ENCODE measurements at regions not wholly inside any gene's neighbourhood (a gene's known extent, or its start where the extent isn't known, plus 50 kb on each side); places are given as distances from the start of the nearest gene placed in this dataset.

DNA sequence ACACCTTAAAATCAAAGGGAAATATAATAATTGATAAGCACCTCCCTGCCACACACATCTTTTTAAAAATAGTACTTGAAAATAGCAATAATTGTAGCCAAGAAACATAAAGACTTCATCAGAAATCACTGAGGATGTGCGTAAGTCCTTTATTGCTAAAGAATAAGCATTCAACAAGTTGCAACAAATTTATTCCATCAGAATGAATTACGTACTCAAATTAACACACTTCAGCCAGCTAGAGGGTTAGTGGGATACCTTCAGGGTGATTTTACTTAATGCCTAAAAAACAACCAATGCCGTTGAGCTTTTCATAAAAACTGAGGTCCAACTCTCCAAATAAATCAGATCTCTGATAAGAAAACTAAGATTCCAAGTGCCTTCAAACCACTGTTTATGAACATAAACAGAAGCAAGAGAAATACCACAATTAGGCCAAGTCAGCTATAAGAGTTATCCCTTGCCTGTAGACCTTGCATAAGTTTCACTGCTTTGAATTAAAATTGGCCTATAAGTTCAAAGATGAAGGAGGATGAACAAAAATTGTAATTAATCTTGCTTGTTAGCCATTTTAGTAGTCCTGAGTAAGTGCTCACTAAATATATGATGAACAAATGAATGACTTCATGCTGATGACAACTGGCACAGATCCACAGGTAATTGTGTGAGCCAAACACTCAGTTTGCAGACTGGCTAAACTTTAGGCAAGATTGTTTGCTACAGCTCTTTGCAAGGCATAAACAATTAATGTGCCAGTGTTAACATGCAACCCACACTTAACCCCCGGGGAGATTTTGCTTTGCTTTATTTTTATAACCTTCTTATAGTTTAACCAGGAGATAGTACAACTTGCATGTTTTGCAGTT, 375.1 kb upstream of the THBS1 start:
- Histone ChIP-seq H2AFZ (ENCODE audit: low read depth, low read length) (no peak overlapping the region), H4K20me1 (ENCODE audit: insufficient read depth, low read length) (no peaks in the 10 kb centered on the region), H3K79me2 (ENCODE audit: insufficient read depth, low read length) (no peaks in the 10 kb centered on the region), H3K27me3 (ENCODE audit: insufficient read depth, low read length) (no peaks in the 10 kb centered on the region), H3K36me3 (ENCODE audit: insufficient read depth, low read length) (no peaks in the 10 kb centered on the region), H3K9me3 (ENCODE audit: insufficient read depth, low read depth, low read length) (no peaks in the 10 kb centered on the region), H3K4me2 (ENCODE audit: low read length) (no peak overlapping the region), H3K9ac (ENCODE audit: low read length) (no peak overlapping the region), H3K27ac (ENCODE audit: low read depth, low read length) (no peak overlapping the region), H3K4me1 (ENCODE audit: insufficient read depth, low read length) (no peaks in the 10 kb centered on the region), H3K4me3 (ENCODE audit: insufficient read depth, low read depth, low read length) (no peak overlapping the region)
- Mint-ChIP-seq H3K4me1 (ENCODE audit: low read depth, unreplicated experiment) (peaks cover 1% of the 10 kb centered on the region), H3K4me3 (ENCODE audit: unreplicated experiment) (no peak overlapping the region), H3K27ac (ENCODE audit: unreplicated experiment) (no peak overlapping the region), H3K27me3 (ENCODE audit: low read depth, unreplicated experiment) (no peaks in the 10 kb centered on the region), H3K36me3 (ENCODE audit: low read depth, unreplicated experiment) (peaks cover 2% of the 10 kb centered on the region), H3K9me3 (ENCODE audit: unreplicated experiment) (peaks cover 15% of the 10 kb centered on the region)
- FAIRE-seq = peak; percentile 43
- TF ChIP-seq EZH2 (IDR thresholded peaks at IDR 0.05; ENCODE audit: insufficient read depth, low read length) = no peak
- TF ChIP-seq, protein P1, sequence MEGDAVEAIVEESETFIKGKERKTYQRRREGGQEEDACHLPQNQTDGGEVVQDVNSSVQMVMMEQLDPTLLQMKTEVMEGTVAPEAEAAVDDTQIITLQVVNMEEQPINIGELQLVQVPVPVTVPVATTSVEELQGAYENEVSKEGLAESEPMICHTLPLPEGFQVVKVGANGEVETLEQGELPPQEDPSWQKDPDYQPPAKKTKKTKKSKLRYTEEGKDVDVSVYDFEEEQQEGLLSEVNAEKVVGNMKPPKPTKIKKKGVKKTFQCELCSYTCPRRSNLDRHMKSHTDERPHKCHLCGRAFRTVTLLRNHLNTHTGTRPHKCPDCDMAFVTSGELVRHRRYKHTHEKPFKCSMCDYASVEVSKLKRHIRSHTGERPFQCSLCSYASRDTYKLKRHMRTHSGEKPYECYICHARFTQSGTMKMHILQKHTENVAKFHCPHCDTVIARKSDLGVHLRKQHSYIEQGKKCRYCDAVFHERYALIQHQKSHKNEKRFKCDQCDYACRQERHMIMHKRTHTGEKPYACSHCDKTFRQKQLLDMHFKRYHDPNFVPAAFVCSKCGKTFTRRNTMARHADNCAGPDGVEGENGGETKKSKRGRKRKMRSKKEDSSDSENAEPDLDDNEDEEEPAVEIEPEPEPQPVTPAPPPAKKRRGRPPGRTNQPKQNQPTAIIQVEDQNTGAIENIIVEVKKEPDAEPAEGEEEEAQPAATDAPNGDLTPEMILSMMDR (IDR thresholded peaks at IDR 0.05; ENCODE audit: insufficient read depth, low read depth, low read length) = no peak
- no peak for DNase-seq (ENCODE audit: low read depth)

DNA sequence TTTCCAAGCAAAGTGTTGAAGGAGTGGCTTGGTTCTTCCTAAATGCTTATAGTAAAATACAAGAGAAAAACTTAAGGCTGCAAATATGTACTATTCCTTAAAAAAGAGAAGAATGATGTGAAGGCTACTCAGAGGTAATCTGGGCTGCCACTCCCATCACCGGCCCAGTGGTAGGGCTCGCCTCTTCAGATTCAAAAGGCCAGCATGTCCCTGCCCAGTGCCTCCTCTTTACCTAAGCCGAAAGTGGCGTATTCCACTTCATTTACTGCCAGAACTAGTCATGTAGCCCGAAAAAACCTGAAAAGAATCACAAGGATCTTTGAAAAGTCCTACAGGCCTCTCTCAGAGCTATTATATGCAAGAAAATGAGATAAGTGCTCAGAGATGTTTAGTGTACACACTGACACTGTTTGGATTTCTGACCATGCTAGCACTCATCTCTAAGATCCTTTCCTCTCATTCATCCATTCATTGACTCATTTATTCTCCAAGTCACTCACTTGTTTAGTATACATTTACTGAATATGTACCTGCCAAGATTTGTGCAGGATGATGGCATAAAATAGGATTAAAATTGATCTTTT, 373.3 kb upstream of the THBS1 start:
- Histone ChIP-seq H3K4me2 (ENCODE audit: low read length) (no peak overlapping the region), H4K20me1 (ENCODE audit: insufficient read depth, low read length) (no peaks in the 10 kb centered on the region), H3K9me3 (ENCODE audit: insufficient read depth, low read depth, low read length) (peaks cover 7% of the 10 kb centered on the region), H2AFZ (ENCODE audit: low read depth, low read length) (no peak overlapping the region), H3K36me3 (ENCODE audit: insufficient read depth, low read length) (no peaks in the 10 kb centered on the region), H3K4me1 (ENCODE audit: insufficient read depth, low read length) (no peaks in the 10 kb centered on the region), H3K27me3 (ENCODE audit: insufficient read depth, low read length) (no peaks in the 10 kb centered on the region), H3K4me3 (ENCODE audit: insufficient read depth, low read depth, low read length) (no peak overlapping the region), H3K9ac (ENCODE audit: low read length) (no peak overlapping the region), H3K79me2 (ENCODE audit: insufficient read depth, low read length) (no peaks in the 10 kb centered on the region), H3K27ac (ENCODE audit: low read depth, low read length) (no peak overlapping the region)
- H3K9me3 Mint-ChIP-seq (ENCODE audit: unreplicated experiment) = peaks cover 27% of the 10 kb centered on the region
- TF ChIP-seq EZH2 (IDR thresholded peaks at IDR 0.05; ENCODE audit: insufficient read depth, low read length) = no peak
- TF ChIP-seq, protein P1 (IDR thresholded peaks at IDR 0.05; ENCODE audit: insufficient read depth, low read depth, low read length) = no peak
- H3K4me1 Mint-ChIP-seq (ENCODE audit: low read depth, unreplicated experiment) = peaks cover 1% of the 10 kb centered on the region
- no peaks in the 10 kb centered on the region for H3K27me3 Mint-ChIP-seq (ENCODE audit: low read depth, unreplicated experiment)
- no peak overlapping the region for H3K27ac Mint-ChIP-seq (ENCODE audit: unreplicated experiment)
- no peak overlapping the region for H3K4me3 Mint-ChIP-seq (ENCODE audit: unreplicated experiment)
- DNase-seq (ENCODE audit: low read depth) = no peak
- peaks cover 5% of the 10 kb centered on the region for H3K36me3 Mint-ChIP-seq (ENCODE audit: low read depth, unreplicated experiment)
- FAIRE-seq = no peak

DNA sequence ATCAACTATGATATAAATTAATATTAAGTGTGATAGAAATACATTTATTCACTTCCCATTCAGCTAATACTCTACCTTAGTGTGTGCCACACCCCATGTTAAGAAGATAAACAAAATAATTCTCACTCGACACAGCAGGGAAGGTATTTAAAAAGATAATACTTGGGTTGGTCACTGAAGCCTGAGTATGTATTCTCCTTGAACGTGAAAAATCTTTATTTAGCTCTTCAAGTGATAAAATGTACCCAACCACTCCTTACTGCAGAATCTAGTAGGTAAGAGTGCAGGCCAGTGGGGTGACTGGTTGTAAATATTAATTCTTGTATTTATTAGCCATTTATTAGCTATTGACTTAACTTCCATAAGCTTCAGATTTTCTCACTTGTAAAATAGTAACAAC, 372.7 kb upstream of the THBS1 start:
- Histone ChIP-seq H3K9me3 (ENCODE audit: insufficient read depth, low read depth, low read length) (peaks cover 7% of the 10 kb centered on the region), H4K20me1 (ENCODE audit: insufficient read depth, low read length) (no peaks in the 10 kb centered on the region), H3K27ac (ENCODE audit: low read depth, low read length) (no peak overlapping the region), H3K9ac (ENCODE audit: low read length) (no peak overlapping the region), H2AFZ (ENCODE audit: low read depth, low read length) (no peak overlapping the region), H3K4me2 (ENCODE audit: low read length) (no peak overlapping the region), H3K79me2 (ENCODE audit: insufficient read depth, low read length) (no peaks in the 10 kb centered on the region), H3K4me3 (ENCODE audit: insufficient read depth, low read depth, low read length) (no peak overlapping the region), H3K36me3 (ENCODE audit: insufficient read depth, low read length) (no peaks in the 10 kb centered on the region), H3K27me3 (ENCODE audit: insufficient read depth, low read length) (no peaks in the 10 kb centered on the region), H3K4me1 (ENCODE audit: insufficient read depth, low read length) (peaks cover 4% of the 10 kb centered on the region)
- DNase-seq (ENCODE audit: low read depth) (no peak), FAIRE-seq (no peak)
- no peaks in the 10 kb centered on the region for H3K27me3 Mint-ChIP-seq (ENCODE audit: low read depth, unreplicated experiment)
- H3K9me3 Mint-ChIP-seq (ENCODE audit: unreplicated experiment) = peaks cover 29% of the 10 kb centered on the region
- H3K36me3 Mint-ChIP-seq (ENCODE audit: low read depth, unreplicated experiment) = peaks cover 5% of the 10 kb centered on the region
- H3K4me1 Mint-ChIP-seq (ENCODE audit: low read depth, unreplicated experiment) = peaks cover 4% of the 10 kb centered on the region
- H3K27ac Mint-ChIP-seq (ENCODE audit: unreplicated experiment) = no peak overlapping the region
- H3K4me3 Mint-ChIP-seq (ENCODE audit: unreplicated experiment) = no peak overlapping the region
- no peak for TF ChIP-seq EZH2 (IDR thresholded peaks at IDR 0.05; ENCODE audit: insufficient read depth, low read length)
- TF ChIP-seq, protein P1 (IDR thresholded peaks at IDR 0.05; ENCODE audit: insufficient read depth, low read depth, low read length) = no peak
